NCI-H128 (cell line): ENCODE measurements at regions not wholly inside any gene's neighbourhood (a gene's known extent, or its start where the extent isn't known, plus 50 kb on each side); places are given as distances from the start of the nearest gene placed in this dataset.
"Not testable (repeated sequence)": the region's sequence is repeated elsewhere in the genome, so short reads cannot be mapped to it uniquely, and the experiment has no call there.

Experiments used
- DNase-seq: peaks from one replicate; lab custom pipeline; 2025; ENCODE audit not compliant: unreplicated experiment; lab: John Stamatoyannopoulos, UW

- DNase-seq, result no peak
These were observed 351.6 kb upstream of the NOX3 start for GRCh38 chr6:155807243-155807642.

DNA sequence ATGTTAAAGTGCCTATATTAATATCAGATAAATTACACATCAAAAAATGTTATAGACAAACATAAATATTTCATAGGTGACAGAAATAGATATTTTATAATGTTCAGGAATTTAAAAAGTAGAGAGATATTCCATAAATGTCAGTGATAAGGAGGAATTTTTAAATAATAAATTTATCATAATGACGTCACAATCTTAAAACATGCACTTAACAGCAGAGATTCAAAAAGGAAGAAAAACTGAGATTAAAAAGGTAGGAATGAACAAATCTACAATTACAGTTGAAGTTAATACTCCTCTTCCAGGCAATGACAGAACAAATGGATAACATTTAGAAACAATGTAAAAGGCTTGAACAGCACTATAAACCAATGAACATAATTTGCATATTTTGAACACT lies 345.4 kb upstream of the NOX3 start:
- DNase-seq, result no peak

DNA sequence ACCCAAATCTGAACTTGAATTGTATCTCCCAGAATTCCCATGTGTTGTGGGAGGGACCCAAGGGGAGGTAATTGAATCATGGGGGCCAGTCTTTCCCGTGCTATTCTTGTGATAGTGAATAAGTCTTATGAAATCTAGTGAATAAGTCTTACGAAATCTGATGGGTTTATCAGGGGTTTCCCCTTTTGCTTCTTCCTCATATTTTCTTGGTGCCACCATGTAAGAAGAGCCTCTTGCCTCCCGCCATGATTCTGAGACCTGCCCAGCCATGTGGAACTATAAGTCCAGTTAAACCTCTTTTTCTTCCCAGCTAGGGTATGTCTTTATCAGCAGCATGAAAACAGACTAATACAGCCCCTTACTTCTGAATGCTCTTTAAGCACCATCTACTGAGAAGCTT lies 343.2 kb upstream of the NOX3 start:
- not testable (repeated sequence) for DNase-seq

- DNase-seq, result no peak
These were observed 339.6 kb upstream of the NOX3 start for GRCh38 chr6:155795173-155795796.

GRCh38 chr6:155791891-155792290 lies 336.3 kb upstream of the NOX3 start:
- no peak for DNase-seq

- no peak for DNase-seq
These were observed 335.5 kb upstream of the NOX3 start for GRCh38 chr6:155791186-155791585.

DNA sequence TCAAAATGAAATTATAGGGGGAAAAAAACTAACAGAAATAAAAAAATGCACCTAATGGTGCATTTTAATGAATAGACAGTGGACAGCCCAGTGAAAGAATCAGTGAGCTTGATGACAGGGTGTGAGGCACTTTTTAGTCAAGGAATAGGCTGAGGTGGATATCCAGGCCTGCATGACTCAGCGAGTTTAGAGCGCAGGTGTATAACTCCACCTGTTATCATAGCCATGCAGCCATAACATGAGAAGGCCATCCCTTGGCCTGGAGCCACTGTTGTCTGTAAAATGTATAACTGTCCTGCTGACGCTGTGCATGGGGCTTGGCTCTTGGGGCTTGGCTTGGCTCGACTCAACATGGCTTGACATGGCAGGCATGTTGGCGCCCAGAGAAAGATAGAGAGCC lies 331.5 kb upstream of the NOX3 start:
- no peak for DNase-seq

GRCh38 chr6:155786528-155786927 lies 330.9 kb upstream of the NOX3 start:
- no peak for DNase-seq

- no peak for DNase-seq
These were observed 327.3 kb upstream of the NOX3 start for GRCh38 chr6:155782739-155783459.

DNA sequence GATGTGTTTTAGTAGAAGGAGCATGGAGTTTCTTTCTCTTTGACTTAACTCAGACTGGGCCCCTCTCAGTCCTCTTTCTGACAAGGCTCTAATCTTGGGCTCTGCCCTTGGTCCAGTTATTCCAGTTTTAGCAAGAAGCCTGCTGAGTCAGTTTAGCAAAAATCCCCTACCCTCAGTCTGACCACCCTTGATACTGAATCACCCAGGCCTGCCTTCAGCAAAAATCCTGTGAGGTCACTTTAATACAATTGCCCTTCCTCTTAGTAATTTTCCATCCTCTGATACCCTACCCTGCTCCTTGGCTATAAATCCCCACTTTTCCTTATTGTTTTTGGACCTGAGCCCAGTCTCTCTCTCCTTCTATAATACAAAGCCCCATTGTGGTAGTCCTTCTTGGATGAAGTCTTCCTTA lies 326.7 kb upstream of the NOX3 start:
- DNase-seq, result no peak

GRCh38 chr6:155779456-155779855 lies 323.8 kb upstream of the NOX3 start:
- no peak for DNase-seq

DNA sequence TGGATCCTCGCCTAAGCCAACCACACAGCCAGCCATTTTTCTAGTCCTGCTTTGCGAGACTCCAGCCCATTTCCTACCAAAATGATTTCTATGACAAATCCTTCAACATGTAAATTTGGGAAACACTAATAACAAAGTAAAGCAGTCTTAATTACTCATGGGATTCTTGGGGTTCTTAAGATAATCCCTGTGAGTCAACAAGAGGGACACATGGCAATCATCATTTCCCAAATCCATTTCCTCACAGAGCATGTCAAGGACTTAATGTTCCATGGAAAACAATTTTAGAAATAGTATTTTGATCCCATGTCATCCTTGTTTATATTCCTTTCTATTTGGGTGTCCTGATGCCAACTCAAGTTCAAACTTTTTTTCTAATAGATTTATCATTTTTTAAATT lies 322.7 kb upstream of the NOX3 start:
- no peak for DNase-seq

- DNase-seq, result no peak
These were observed 316.2 kb upstream of the NOX3 start for GRCh38 chr6:155771822-155772221.

- DNase-seq, result no peak
These were observed 315.2 kb upstream of the NOX3 start for GRCh38 chr6:155770856-155771255.

- no peak for DNase-seq
These were observed 314.7 kb upstream of the NOX3 start for GRCh38 chr6:155770313-155770712.

- no peak for DNase-seq
These were observed 309.9 kb upstream of the NOX3 start for GRCh38 chr6:155765275-155766194.

DNA sequence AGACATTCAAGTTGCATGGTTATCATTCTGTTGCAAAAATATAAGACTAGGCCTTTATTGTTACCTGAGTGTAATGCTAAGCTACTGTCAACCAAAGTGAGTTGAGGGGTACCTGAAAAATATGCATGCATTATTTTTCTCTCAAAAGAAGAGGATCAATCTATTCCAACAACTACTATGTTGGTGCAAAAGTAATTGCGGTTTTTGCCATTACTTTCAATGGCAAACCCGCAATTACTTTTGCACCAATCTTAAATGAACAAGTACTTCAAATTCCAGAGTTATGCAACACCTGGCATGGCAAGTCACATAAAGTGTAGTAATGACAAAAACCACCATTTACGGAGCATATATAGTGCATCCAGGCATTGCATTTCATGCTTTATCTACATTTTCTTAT lies 307.0 kb upstream of the NOX3 start:
- no peak for DNase-seq

DNA sequence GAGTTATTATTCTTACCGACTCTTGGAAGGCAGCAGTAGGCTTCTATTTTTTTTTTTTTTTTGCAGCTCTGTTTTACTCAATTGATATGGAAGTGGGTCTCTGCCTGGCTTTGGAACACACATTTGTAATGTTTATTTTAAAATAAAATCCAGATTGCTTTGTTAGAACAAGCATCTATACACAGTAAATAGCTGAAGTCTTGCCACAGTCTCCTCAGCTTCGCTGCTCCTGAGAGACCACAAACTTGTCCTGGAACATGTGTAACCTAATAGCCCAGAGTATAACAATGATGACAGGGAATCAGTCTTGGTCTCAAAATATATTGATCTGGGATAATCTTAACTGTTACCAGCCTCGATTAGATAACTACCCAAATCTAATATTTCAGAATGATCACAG lies 299.8 kb upstream of the NOX3 start:
- no peak for DNase-seq

DNA sequence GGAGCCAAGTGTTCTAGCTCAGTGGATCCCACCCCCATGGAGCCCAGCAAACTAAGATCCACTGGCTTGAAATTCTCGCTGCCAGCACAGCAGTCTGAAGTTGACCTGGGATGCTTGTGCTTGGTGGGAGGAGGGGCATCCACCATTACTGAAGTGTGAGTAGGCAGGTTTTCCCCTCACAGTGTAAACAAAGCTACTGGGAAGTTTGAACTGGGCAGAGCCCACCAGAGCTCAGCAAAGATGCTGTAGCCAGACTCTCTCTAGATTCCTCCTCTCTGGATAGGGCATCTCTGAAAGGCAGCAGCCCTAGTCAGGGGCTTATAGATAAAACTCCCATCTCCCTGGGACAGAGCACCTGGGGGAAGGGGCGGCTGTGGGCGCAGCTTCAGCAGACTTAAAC lies 293.1 kb upstream of the NOX3 start:
- DNase-seq, result not testable (repeated sequence)

DNA sequence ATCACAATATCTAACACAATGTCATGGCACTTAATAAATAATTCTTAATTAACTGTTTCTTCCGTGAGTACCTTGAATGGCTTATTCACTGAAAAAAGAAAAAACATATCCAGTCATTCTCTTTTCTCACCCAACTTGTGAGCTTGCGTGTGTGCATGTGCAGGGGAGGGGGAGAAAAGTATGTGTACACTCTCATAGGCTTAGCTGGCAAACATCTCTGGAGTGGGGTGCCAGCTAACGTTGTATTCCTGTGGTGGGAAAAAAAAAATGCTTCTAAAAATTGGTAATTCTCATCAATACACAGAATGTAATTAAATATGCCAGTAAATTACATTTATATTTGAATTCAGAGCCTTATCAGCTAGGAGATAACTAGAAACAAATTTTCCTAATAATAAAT lies 291.9 kb upstream of the NOX3 start:
- no peak for DNase-seq

- DNase-seq, result no peak
These were observed 285.3 kb upstream of the NOX3 start for GRCh38 chr6:155740781-155741399.
